Gastroesophageal sphincter (tissue), 3 donors: ENCODE measurements at regions not wholly inside any gene's neighbourhood (a gene's known extent, or its start where the extent isn't known, plus 50 kb on each side); places are given as distances from the start of the nearest gene placed in this dataset.

Experiments used
- POLR2AphosphoS5 ChIP-seq: sonication (generic); formaldehyde crosslinking; IDR thresholded peaks from one replicate; pipeline ENCODE4 v1.6.1; 2017; ENCODE audit warnings: antibody characterized with exemption
- TF ChIP-seq, protein P1 (sequence below), 4 experiments: fragments of 200-600 bp in 2 of 4; fragments of 450-650 bp in 2 of 4; sonication (generic) in 1 of 4; IDR thresholded peaks; one replicate each; pipeline ENCODE4 v1.5.1; 2017 to 2019; ENCODE audit warnings: antibody characterized with exemption in 4 of 4, mild to moderate bottlenecking in 2 of 4, moderate library complexity in 2 of 4

DNA sequence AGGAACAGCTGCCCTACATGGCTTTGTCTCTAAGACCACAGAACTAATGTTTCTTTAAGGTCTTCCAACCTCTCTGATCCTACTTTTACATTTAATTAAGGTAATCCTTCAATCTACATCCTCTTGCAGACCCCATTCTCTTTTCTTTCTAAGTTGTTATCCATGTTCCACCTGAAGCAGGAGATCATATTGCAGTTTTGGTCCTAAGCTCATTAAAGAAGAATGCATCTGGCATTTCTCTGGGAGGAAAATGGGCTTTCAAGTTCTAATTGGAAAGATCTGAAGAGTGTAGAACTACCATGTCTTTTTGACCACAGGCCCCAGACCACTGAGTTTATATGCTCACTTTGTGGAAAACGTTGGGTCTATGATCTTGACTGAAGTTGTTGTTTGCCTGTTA is 111.2 kb downstream of the SEM1 start:
- TF ChIP-seq POLR2AphosphoS5: no peak
- TF ChIP-seq, protein P1, sequence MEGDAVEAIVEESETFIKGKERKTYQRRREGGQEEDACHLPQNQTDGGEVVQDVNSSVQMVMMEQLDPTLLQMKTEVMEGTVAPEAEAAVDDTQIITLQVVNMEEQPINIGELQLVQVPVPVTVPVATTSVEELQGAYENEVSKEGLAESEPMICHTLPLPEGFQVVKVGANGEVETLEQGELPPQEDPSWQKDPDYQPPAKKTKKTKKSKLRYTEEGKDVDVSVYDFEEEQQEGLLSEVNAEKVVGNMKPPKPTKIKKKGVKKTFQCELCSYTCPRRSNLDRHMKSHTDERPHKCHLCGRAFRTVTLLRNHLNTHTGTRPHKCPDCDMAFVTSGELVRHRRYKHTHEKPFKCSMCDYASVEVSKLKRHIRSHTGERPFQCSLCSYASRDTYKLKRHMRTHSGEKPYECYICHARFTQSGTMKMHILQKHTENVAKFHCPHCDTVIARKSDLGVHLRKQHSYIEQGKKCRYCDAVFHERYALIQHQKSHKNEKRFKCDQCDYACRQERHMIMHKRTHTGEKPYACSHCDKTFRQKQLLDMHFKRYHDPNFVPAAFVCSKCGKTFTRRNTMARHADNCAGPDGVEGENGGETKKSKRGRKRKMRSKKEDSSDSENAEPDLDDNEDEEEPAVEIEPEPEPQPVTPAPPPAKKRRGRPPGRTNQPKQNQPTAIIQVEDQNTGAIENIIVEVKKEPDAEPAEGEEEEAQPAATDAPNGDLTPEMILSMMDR (IDR thresholded peaks at IDR 0.05): no peak
